HT-29 (cell line): ENCODE measurements at regions not wholly inside any gene's neighbourhood (a gene's known extent, or its start where the extent isn't known, plus 50 kb on each side); places are given as distances from the start of the nearest gene placed in this dataset.
"Not testable (repeated sequence)": the region's sequence is repeated elsewhere in the genome, so short reads cannot be mapped to it uniquely, and the experiment has no call there.

Source experiments
- DNase-seq: peaks from one replicate; pipeline ENCODE4 v3.0.0-alpha.2; 2015; ENCODE audit warnings: low spot score

DNA sequence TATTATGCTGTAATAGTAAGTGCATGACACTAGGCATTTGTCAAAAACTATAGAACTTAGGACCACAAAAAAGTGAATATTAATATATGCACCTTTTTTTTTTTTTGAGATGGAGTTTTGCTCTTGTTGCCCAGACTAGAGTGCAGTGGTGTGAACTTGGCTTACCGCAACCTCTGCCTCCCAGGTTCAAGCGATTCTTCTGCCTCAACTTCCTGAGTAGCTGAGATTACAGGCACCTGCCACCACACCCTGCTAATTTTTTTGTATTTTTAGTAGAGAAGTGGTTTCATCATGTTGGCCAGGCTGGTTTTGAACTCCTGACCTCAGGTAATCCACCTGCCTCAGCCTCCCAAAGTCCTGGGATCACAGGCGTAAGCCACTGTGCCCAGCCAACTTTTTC, 2315.2 kb upstream of the ACO1 start:
- not testable (repeated sequence) for DNase-seq

GRCh38 chr9:30075022-30075421, 2309.4 kb upstream of the ACO1 start:
- DNase-seq, result no peak

GRCh38 chr9:30075451-30076199, 2308.8 kb upstream of the ACO1 start:
- no peak for DNase-seq

- DNase-seq, result no peak
Observed at GRCh38 chr9:30078195-30078594, 2306.2 kb upstream of the ACO1 start.

- DNase-seq, result no peak
Observed at GRCh38 chr9:30089428-30089827, 2295.0 kb upstream of the ACO1 start.

DNA sequence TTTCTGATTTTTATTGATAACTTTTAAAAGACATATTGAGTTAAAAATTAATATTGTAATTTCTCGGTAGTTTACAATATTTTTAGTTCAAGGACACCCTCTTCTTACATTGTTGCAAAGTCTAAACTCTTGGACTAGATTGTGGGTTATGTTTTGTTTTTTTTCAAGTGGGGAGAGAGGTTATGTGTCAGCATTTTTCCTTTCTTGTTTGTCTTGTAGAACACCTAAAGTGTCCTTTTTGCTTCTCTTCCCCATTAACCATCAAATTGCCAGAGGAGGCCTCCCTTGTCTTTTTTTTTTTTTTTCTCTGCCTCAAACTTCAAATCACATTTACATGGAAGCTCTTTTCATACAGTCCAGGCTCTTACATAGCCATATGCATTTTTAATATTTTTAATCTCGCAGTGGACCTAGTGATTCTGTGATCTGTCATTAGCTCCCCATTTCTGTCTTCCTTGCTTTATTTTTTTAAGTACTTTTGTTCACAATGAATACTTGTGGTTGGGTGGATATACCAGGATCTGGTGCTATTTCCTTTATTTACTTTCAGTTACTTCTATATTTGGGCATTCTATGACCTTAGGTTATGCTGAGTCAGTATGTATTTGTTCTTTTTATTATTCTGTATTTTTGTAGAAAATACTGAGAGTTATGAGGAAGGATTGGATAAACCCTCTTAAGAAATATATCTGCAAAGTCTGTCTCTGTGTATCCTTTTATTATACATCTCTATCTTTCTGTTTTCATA, 2280.6 kb upstream of the ACO1 start:
- DNase-seq, result no peak

DNA sequence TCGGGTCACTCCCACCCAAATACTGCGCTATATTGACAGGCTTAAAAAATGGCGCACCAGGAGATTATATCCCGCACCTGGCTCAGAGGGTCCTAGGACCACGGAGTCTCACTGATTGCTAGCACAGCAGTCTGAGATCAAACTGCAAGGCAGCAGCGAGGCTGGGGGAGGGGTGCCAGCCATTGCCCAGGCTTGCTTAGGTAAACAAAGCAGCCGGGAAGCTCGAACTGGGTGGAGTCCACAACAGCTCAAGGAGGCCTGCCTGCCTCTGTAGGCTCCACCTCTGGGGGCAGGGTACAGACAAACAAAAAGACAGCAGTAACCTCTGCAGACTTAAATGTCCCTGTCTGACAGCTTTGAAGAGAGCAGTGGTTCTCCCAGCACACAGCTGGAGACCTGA, 2277.3 kb upstream of the ACO1 start:
- DNase-seq, result not testable (repeated sequence)

DNA sequence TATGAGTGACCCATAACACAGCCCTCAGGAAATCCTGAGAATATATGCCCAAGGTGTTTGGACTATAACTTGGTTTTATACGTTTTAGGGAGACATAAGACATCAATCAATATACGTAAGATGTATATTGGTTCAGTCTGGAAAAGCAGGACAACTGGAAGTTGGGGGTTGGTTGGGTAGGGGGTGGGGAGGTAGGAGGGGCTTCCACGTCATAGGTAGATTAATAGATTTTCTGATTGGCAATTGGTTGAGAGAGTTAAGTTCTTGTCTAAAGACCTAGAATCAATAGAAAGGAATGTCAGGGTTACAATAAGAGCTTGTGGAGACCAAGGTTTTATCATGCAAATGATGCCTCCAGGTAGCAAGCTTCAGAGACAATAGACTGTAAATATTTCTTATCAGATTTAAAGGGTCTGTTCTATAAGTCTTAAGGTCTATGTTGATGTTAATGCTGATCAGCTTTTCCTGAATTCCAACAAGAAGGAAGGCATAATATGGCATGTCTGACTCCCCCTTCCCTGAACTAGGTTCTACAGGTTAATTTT, 2267.7 kb upstream of the ACO1 start:
- no peak for DNase-seq

- no peak for DNase-seq
Observed at GRCh38 chr9:30120666-30121065, 2263.8 kb upstream of the ACO1 start.

DNA sequence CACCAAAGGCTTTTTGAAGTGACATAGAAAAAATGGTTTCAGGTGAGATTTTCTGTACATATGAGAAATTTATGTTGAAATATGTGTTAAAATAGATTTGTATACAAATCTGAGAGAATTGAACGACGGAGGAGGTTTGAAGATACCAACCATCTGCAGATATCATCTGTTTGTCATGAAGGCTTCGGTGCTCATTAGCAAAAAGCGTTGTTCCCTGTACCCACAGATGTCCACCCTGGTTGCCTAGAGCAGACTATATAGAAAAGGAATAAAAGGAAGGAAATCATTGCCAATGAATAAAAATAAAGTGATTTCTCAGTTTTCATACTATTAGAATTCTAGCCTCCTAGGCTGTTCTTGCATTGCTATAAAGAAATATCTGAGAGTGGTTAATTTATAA, 2262.8 kb upstream of the ACO1 start:
- no peak for DNase-seq

DNA sequence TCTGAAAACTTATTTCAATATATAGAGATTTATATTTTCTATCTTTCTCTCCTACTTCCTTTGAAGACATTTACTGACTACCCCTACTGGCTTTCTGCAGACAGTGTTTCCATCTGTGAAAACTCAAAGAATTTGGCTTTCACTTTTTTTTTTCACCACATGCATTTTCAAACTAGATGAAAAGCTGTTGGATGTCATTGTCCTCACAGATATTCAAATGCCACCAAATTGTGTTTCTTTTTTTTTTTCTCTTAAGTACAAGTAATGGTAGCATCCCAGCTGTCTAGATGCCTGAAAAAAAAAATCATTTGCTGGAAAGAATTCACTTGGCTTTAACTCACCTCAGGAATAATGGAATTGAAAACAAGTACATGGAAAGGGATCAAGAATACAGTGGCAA, 2258.6 kb upstream of the ACO1 start:
- no peak for DNase-seq

- DNase-seq, result no peak
Observed at GRCh38 chr9:30127371-30127770, 2257.1 kb upstream of the ACO1 start.

GRCh38 chr9:30140407-30140806, 2244.0 kb upstream of the ACO1 start:
- DNase-seq, result no peak

DNA sequence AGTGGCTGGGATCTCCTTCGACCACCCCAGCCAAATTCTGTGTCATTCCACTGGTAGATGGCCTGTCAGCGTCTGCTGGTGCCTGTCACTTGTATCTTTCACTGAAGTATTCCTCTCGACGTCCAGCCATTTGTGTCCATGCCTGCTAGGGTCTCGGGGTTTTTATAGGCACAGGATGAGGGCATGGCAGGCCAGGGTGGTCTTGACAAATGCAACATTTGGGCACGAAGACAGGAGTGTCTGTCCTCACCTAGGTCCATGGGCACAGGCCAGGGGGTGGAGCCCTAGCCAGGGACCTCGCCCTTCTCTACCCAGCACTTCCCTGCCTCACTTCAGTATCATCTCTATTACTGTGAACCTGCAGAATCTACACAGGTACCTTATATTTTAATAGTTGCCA, 2223.9 kb upstream of the ACO1 start:
- DNase-seq, result no peak

GRCh38 chr9:30172206-30172605, 2212.2 kb upstream of the ACO1 start:
- DNase-seq, result no peak

- DNase-seq, result no peak
Observed at GRCh38 chr9:30178610-30179009, 2205.8 kb upstream of the ACO1 start.

DNA sequence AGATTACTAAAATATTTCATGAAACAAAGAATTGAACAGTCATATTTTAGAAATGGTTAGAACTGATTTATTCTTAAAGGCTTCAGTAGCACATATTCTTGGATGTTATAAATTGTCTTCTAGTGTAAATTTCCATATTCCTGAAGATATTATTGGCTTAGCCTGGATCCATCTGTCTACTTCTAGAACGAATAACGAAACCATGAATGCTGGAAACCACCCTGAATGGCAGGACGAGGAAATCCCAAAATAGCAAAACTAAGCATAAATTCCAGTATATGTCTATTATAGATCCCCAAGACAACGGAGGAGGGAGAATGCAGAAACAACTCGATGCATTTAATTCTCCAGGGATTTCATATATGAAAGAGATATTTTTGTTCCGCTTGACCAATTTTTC, 2191.0 kb upstream of the ACO1 start:
- no peak for DNase-seq

DNA sequence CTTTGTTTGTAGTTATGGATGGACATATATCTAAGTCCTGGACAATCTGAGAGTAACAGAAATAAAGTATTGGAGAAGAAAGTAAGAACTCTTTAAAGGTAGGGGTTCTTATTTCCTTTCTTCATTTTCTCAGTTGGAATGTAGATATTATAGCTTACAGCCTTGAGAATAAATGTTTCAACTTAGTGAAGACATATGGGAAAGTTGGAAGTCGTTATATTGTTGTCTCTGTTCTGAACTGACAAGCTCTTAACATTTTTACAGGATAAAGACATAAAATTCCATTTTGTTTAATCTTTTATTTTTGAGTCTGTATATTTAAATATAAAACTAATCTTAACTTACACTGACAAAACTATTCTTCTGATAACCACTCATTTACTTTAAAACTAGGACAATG, 2187.5 kb upstream of the ACO1 start:
- DNase-seq, result no peak

DNA sequence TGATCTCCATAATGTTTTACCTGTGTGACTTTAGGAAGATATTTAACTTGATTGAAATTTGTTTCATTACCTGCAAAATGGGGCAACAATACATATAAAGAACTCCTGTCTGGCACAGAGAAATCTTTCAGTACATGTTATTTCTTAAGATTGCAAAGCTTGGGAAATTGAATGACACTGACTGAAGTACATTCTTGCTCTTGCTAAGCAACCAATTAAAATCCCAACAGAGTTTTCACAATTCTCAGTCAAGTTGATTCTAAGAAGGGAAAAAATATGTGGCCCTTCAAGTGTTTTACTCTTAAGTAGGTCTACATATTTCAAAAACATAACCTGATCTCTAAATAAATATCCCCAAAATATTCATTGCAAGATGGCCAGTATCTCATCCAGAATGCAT, 2187.0 kb upstream of the ACO1 start:
- DNase-seq, result no peak

DNA sequence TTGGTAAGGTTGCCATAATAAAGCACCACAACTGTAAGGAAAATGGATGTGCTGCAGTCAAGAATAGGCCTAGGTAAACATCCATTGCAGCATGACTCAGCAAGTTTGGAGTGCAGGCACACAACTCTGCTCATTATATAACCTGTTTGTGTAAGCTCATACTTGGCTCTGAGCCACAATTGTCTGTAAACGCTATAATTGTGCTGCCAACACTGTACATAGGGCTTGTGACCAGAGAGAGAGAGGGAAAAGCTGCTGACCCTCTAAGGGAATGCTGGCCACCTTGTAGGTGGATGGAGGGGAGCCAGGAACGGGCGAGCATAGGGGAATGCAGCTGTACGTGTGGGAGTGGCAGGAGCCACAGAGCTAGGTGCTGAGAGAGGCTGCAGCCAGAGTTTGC, 2186.5 kb upstream of the ACO1 start:
- DNase-seq, result no peak

DNA sequence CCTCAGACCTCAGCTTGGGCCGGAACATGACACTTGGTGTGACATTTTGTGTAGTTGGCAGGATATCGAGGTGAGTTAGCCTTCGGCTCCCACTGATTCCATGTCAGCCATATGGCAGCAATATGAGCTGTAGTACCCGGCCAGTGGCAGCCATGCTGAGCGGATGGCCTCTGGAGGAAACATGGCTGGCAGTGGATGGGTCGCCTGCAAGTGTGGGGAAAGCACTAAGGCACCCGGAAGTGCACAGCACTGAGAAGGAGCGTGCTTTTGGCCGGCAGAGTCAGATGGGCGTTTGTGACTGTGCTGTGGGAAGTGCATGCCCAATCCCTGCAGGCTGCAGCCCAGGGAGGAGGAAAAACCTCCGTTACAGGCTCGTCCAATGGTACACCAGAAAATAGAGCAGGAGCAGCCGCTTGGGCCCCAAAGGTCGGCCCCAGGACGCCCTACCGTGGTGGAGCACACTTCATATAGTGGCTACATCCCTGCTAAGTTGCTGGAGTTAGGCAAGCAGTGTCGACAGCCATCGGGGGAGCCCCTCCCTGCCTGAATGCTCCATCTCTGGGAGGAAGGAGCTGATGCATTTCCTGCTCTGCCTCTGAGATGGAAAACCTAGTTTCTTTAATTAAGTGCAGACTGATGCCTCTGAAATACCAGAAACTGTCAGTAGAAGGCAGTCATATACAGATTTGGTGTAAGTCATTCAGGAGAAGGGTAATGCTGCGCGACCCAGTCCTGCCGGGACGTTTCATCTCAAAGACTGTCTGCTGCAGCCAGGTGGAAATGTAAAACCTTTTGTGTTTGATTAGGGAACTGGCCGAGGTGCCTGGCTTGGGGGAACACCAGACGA, 2185.8 kb upstream of the ACO1 start:
- DNase-seq, result no peak

GRCh38 chr9:30201024-30201423, 2183.4 kb upstream of the ACO1 start:
- DNase-seq, result no peak
